ENCODE measurements at regions not wholly inside any gene's neighbourhood (a gene's known extent, or its start where the extent isn't known, plus 50 kb on each side); places are given as distances from the start of the nearest gene placed in this dataset.
"Not testable (repeated sequence)": the region's sequence is repeated elsewhere in the genome, so short reads cannot be mapped to it uniquely, and the experiment has no call there.

DNA sequence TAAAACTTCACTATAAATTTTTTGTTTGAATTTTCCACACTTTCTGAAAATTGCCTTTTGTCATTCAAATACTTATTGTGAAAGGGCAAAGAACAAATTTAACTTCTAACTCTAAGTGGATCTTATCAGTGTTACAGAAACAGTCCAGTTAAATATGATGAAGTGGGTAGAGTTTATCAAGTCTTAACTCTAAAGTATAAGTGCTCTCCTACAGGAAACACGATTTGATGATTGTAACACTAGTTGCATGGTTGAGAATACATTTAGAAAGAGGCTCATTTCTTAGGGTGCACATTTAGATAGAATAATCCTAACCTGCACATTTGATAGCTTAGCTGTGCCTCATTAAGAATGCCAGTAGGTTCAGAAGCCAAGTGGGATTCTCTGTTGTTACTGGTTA is 838.3 kb upstream of the ATXN7L3B start:
- no peak for DNase-seq (ENCODE audit: low read depth)

DNA sequence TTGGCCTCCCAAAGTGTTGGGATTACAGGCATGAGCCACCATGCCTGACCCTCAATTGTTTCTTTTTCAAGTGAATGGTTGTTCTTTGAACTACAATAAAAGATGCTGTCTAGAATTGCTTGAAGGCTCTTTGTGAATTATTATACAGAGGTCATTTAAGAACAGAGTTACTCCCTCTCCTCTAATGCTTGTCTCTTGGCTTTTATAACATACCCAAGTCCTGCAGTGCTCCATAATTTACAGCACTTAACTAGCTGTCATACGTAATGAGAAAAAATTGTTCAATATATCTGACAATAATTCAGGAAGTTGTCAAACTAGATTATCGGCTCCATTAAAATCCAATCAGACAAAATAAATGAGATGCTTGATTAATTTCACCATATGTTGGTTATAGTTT is 823.0 kb upstream of the ATXN7L3B start:
- DNase-seq (ENCODE audit: low read depth) = no peak

DNA sequence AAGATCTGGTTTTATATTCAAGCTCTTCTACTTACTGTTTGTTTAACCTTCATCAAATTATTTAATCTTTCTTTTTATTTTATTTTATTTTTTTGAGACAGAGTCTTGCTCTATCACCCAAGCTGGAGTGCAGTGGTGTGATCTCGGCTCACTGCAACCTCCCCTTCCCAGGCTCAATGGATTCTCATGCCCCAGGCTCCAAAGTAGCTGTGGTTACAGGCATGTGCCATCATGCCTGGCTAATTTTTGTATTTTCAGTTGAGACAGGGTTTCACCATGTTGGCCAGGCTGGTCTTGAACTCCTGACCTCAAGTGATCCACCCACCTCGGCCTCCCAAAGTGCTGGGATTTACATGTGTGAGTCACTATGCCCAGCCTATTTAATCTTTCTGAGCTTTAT is 821.5 kb upstream of the ATXN7L3B start:
- DNase-seq (ENCODE audit: low read depth) = not testable (repeated sequence)

DNA sequence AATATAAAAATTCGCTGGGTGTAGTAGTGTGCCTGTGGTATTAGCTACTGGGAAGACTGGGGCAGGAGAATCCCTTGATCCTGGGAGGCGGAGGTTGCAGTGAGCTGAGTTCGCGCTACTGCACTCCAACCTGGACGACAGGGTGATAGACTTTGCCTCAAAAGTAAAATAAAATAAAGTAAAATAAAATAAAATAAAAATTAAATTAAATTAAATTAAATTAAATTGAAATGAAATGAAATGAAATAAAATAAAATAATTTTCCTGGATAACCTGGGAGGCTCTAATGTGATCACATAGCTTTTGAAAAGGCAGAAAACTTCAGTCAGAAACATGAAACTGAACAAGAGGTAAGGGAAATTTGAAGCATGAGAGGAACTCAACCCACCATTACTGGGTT is 818.4 kb upstream of the ATXN7L3B start:
- no peak for DNase-seq (ENCODE audit: low read depth)

DNA sequence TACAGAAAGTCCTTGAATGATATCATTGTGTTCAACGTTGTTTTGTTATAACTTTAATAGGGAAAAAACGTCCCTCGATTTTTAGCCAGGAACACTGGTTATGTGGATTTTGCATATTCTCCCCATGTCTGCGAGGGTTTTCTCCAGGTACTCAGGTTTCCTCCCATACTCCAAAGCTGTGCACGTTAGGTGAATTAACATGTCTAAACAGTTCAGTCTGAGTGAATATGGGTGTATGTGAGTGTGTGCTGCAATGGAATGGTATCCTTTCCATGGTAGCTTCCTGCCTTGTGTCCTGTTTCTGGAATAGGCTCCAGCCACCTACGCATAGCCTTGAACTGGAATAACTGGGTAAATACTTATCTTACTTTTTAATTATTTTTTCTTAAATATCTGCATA is 810.8 kb upstream of the ATXN7L3B start:
- no peak for DNase-seq (ENCODE audit: low read depth)

DNA sequence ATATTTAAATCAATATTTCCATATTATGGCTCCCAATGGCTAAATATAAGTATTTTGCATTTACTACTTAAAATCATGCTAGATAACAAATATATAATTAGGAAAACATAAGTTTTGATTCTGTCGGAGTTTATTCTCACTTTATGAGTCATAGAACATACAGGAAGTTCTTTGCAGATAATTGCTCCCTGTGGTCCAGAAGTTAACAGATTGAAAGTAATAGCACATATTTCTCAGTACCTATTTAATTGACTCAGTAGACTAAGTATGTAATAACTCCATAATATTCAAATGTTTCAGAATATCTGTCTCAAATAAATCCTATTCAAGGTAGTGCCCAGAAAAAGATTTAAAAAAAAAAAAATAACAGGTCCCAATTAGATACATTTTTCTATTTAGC is 806.0 kb upstream of the ATXN7L3B start:
- no peak for DNase-seq (ENCODE audit: low read depth)

DNA sequence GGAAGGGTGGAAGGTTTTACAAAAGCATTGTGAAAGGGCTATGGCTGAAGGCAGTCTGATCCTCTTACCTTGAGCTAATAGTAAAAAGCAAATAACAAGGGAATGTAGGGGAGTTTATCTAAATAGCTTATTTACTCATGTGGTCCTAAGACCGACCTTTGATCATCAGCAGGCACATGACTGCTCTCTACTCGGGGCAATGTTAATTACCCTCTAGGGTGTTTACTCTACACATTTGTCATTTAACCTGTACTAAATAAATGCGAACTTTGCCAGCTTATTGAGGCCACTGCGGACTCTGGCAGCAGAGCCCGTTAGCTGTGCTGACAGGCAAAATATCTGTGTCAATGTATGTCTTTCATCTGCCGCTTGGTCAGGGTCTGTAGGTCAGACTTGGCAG is 768.3 kb upstream of the ATXN7L3B start:
- DNase-seq (ENCODE audit: low read depth) = no peak

DNA sequence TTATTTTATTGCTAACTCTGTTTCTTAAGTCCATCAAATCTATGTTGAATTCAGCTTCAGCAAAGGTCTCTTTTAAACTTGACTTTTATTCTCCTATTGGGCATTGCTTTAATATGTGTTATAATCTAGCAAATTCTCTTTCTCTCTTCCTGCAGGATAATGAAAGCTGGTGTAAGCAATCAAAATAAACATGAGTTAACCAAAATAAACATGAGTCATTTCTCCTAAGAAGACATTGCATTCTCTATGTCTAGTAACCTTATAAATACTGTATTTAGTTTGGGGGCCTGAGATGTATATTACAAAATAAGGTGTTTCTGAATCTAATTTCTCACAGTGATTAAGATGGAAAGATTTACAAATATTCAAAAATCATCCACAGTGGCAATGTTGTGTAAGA is 739.1 kb upstream of the ATXN7L3B start:
- no peak for DNase-seq (ENCODE audit: low read depth)

DNA sequence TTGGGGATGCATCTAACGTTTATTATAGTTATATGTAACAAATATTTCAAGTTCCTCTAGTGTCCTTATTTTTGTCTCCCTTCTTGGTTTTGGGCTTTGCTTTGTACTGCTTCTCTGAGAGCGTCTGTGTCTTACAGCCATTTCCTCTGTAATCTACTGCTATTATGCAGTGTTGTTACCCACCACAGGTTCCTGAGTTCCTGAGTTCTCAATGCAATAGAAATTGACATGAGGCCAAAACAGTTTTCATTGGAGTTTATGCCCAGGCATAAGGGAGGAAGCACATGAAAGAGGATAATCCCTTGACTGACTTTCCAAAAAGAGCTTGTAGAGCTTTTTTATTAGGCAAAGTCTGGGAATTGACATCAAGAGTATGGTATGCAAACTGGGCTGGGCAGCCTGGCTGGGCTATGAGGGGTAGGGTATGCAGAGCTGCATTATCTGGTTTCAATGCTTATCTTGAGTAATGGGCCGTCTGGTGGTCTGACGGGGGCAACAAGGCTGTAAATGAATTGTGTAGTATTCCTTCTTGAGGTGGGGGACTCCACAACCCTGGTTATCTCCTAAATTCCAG is 722.5 kb upstream of the ATXN7L3B start:
- no peak for DNase-seq (ENCODE audit: low read depth)

DNA sequence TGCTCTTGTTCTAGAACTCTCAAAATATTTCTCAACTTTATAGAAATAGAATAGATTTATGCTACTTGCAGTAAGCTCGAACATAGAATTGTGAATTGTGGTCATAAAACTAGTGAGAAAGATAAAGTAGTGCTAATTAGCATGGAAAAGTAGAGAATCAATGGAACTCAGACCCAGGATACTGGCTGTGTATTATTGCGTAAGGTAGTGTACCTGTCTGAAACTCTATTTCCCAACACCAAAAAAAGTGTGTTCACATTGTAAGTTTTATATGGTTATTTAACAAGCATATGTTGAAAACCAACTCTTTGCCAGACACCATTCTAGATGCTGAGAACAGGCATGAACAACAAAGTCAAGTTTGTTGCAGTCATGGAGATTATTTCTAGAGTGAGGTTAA is 720.5 kb upstream of the ATXN7L3B start:
- no peak for DNase-seq (ENCODE audit: low read depth)

DNA sequence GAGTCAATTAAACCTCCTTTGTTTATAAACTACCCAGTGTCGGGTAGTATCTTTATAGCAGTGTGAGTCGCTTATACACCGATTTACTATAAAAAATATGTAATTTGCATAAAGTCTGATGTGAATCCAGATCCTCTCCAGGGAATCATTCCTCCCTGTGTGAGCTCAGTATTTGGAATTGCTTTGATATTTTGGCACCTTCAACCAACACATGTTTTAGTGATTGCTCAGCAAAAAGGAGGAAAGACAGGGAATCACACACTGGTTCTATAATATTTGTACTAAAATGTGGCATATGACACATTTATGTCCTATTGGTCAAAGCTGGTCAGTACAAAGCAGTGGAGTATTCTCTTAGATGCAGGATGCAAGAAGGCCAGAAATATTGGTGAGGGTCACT is 703.9 kb upstream of the ATXN7L3B start:
- no peak for DNase-seq (ENCODE audit: low read depth)

DNA sequence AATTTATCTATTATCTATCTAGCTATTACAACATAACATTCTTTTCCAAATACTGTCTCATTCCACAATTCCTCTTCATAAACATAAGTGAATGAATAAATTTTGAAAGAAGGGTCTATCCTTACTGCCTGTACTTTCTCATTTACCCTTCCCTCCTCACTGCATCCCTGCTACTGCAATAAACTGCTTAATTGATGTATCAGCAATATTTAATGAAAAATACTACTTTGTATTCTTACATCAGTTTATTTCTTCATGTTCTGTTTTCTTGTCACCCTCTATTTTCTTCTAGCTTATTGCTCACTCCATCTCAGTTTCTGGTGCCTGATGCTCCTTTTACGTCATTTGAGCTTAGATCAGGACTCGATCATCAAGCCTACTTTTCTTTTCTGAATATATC is 695.7 kb upstream of the ATXN7L3B start:
- DNase-seq (ENCODE audit: low read depth) = no peak

DNA sequence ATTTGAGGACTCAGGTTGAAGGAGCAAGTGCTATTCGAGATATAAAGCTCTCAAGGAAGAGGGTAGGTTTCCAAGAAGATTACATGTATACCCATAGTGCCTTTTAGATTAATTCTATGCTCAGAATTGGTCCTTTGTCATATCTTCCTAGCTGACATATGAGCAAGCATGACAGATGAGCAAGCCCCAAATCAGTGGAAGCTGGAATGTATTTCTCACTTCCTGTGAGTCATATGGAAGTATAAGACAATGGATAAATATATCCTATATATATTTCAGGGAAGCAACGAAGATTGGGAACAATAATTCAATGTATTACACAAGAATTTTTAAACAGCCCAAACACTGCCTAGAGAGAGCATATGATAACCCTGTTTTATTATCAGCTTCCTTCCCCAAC is 674.1 kb upstream of the ATXN7L3B start:
- no peak for DNase-seq (ENCODE audit: low read depth)

DNA sequence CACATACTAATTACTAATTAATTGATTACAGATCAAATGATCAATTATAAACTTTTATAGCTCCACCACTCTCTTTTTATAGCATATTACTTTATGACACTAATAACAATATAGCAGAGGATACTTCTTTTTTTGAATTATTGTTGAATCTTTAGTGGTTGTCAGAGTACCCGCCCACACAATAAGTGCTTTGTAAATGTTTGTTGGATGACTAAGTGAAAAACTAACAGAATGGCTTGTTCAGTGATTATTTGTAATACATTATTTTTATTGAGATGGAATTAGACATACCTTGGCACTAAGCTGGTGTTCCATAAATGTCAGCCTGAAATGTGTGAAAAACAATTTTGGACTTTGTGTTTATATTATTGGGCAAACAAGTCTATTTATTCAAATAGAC is 670.5 kb upstream of the ATXN7L3B start:
- DNase-seq (ENCODE audit: low read depth) = no peak

DNA sequence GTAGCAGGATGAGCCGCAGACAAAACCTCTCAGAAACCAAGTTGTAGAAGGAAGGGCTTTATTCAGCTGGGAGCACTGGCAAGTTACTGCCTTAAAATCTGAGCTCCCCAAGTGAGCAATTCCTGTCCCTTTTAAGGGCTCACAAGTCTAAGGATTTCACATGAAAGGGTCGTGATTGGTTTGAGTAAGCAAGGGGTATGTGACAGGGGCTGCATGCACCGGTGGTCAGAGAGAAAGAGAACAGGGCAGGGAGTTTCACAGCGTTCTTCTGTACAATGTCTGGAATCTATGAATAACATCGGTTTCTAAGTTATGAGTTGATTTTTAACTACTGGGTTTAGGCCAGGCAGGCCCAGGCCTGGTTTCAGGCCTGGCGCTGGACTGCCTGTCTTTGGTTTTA is 660.3 kb upstream of the ATXN7L3B start:
- not testable (repeated sequence) for DNase-seq (ENCODE audit: low read depth)

DNA sequence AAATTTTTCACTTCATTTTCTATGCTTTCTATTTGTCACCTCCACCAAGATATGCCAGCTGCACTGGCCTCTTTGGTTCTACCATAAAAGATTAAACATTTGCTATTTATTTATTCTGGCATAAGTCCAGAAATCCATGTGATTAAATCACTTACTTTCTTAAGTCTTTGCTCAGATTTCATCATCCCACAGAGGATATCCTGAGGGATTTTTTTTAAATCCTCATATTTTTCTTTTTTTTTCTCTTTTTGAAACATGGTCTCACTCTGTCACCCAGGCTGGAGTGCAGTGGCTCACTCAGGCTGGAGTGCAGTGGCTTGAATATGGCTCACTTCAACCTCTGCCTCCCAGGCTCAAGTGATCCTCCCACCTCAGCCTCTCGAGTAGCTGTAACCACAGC is 645.4 kb upstream of the ATXN7L3B start:
- no peak for DNase-seq (ENCODE audit: low read depth)

DNA sequence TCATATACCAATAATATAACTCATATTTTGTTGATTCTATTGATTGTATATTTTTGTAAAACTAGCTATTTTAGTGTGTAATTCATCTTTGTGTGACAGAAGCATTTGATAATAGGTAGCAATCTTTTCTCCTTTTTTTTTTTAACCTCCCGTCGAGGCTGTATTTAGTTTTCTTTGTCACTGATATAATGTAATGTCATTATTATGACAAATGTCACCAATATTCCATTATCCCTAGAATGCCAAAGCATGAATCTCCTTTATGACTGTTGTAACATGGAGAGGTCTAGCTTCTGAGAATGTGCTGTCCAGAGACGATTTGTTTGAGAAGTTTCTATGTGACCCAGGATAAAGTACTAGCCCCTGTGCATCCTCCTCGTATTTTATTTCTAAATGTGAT is 639.0 kb upstream of the ATXN7L3B start:
- no peak for DNase-seq (ENCODE audit: low read depth)

DNA sequence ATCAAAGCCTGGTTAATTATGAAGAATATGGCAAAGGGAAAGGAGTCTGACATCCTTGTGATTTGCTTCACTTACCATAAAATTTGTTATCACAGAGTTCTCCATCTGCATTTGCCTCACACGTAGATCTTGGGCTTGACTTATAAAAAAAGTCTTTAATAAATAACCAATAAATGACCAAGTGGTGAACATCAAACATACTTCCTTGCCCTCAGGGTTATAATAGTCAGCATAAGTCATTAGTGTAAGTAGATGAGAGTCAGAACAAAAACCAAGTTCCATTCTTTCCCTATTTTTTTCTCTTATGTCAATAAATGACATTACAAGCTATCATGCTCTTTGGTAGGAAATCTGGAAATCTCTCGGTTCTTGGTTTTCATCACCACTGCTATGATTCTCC is 635.4 kb upstream of the ATXN7L3B start:
- no peak for DNase-seq (ENCODE audit: low read depth)

DNA sequence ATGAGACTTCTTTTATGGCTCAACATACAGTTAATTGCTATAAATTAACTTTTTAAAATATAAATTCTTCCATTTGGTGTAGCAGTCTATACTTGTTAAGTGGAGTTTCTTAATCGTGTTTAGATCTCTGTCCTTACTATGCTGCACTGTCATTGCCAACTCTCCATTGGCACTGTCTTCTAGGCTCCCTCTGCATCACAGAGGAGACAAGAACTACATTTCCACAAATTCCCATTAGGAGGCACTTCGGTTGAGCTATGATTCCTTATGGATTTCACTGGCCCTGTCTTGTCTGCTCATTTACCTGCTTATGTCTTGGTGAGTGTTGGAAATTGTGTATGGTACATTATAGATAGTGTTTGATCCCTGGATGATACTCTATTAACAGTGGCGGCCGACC is 630.9 kb upstream of the ATXN7L3B start:
- DNase-seq (ENCODE audit: low read depth) = no peak

DNA sequence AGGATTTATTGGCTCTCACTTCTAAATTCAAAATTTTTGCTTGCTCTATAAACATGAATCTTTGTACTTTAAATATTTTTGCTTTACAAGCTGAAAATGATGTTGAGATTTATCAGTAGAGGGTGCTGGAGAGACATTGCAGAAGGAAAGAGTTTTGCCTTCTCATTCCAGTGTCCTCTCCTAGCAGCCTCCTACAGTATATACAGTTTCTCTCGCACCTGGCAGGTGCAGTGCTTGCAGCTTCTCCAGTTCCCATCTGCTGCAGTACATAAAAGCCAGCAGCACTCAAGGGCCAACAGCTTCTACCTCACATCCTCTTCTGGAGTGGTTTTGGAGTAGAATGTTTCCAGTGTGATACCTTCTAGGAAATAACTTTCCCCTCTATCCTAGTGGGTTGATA is 601.8 kb upstream of the ATXN7L3B start:
- no peak for DNase-seq (ENCODE audit: low read depth)

DNA sequence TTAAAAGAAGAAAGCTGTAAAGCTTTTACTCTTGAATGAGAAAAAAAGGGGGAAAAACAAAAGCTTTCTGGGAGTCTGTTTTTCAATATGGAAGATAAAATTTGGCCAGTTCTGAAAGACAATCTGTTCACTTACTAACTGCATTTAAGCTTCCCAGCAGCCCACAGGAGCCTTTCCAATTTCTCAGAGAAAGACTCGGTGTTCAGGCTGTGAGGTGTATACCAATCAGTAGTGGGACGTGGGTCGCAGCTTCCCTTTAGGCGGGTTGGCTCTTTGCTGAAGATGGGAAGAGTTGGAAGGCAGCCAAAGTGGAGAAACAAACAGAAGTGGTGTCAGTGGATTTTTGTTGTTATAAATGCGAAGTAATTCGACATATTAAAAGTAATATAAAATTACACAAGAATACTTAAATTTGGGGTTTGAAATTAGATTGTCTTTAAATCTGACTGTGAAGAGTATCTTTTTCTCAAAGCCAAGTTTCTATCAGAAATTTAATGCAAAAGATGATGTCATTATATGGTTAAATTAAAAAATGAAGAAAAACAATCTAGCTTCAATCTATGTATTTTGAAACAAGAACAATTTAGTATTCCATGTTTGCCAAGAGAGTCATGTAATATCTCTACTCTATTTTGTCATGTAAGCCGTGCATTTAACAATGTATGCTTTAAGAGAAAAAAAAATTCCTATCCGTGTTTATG is 590.2 kb upstream of the ATXN7L3B start:
- DNase-seq (ENCODE audit: low read depth) = no peak

DNA sequence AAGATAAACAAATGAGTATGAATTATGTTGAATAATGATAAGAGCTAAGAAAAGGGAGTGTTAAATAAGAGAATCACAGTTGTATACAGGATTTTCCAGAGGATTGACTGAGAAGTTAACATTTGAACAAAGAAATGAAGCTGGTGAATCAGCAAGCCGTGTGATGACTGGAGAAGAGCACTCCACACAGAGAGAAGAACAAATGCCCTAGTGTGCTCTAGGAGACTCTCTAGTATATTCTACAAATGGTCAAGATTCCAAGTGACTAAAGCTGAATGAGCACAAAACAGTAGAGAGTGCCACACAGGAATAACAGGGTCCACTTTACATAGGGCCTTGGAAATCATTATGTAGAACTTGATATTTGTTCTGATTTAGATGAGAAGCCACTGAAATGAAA is 587.1 kb upstream of the ATXN7L3B start:
- no peak for DNase-seq (ENCODE audit: low read depth)

DNA sequence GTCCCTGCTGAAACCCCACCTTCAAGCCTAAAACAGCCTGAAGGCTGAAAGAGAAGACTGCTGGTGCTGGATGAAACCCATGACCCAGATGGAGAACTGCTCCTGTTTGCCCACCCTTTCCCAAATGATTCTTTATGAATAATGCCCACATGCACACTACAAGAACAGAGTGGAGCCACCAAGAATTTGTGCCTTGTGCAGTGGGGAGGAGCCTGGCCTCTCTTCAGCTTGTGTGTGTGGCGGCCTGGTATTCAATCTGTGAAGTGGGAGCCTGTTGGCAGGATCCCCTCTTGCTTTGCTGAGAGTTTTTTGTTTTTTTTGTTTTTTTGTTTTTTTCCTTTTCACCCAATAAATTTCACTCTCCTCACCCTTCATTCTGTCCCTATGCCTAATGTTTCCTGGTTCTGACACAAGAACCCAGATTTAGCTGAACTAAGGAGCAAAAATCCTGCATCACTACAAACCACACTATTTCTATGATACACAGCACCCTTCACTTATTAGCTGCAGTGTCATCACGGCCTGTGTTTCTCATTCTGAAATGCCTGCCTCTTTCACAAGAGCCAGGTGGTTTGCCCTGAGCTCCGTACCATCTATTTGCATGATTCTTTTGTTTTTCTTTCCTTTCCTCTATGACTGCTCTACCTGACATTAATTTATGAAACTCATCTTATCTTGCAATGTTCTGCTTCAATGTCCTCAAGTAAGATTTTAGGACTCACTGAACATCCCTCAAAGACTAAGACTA is 585.5 kb upstream of the ATXN7L3B start:
- no peak for DNase-seq (ENCODE audit: low read depth)

DNA sequence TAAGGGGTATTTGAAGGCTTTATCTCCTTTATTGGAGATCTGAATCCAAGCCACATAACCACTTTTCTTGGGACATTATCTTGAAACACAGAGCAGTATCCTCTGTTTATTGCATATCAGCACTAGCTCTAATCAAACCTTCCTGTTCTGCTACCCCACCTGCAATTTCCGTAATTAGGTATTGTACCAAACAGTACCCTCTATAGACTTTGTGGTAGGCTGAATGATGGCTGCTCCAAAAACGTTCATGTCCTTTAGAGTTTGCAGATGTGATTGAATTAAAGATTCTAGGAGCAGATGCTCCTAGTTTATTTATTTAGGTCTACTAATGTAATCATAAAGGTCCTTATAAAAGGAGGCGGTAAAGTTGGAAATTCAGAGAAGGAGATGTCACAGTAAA is 573.0 kb upstream of the ATXN7L3B start:
- no peak for DNase-seq (ENCODE audit: low read depth)
